SU-DHL-6 (cell line): ENCODE measurements at regions not wholly inside any gene's neighbourhood (a gene's known extent, or its start where the extent isn't known, plus 50 kb on each side); places are given as distances from the start of the nearest gene placed in this dataset.

Source experiments
- H2AFZ ChIP-seq: fragments of 200-600 bp; sonication (generic); 2 replicates; pipeline ENCODE4 v1.6.1; 2014; ENCODE audit warnings: low read depth, mild to moderate bottlenecking, moderate library complexity, mixed read lengths, antibody characterized with exemption, low read length; ENCODE audit not compliant: severe bottlenecking
- H3F3A ChIP-seq: fragments of 200-600 bp; shearing (Covaris generic); 2 replicates; pipeline ENCODE4 v1.6.0; 2016; ENCODE audit warnings: antibody characterized with exemption, mild to moderate bottlenecking; ENCODE audit not compliant: insufficient read depth
- H3K27ac ChIP-seq: fragments of 200-600 bp; sonication (generic); 2 replicates; pipeline ENCODE4 v1.5.1; 2016; ENCODE audit warnings: low read depth, mild to moderate bottlenecking, low read length, moderate library complexity, mixed read lengths
- H3K27me3 ChIP-seq: fragments of 200-600 bp; sonication (generic), shearing (Covaris generic); 2 replicates; pipeline ENCODE4 v1.6.0; 2014; ENCODE audit warnings: mild to moderate bottlenecking, low read length
- H3K36me3 ChIP-seq: fragments of 200-600 bp; sonication (generic); 2 replicates; pipeline ENCODE4 v1.6.1; 2014; ENCODE audit warnings: mild to moderate bottlenecking, low read length, mixed read lengths
- H3K4me2 ChIP-seq: fragments of 300-600, 200-600 bp; shearing (Covaris generic), sonication (generic); 2 replicates; pipeline ENCODE4 v1.6.0; 2014; ENCODE audit warnings: low read length, low read depth, mild to moderate bottlenecking; ENCODE audit not compliant: poor library complexity, severe bottlenecking
- H3K4me3 ChIP-seq: fragments of 200-600 bp; sonication (generic); 2 replicates; pipeline ENCODE4 v1.5.1; 2014; ENCODE audit warnings: antibody characterized with exemption, low read length, mild to moderate bottlenecking, mixed read lengths; ENCODE audit not compliant: insufficient read depth, poor library complexity, severe bottlenecking
- H3K79me2 ChIP-seq: fragments of 200-600 bp; sonication (generic); 2 replicates; pipeline ENCODE4 v1.6.1; 2014; ENCODE audit warnings: mild to moderate bottlenecking, low read length, moderate library complexity; ENCODE audit not compliant: insufficient read depth
- H3K9ac ChIP-seq: fragments of 200-600 bp; sonication (generic); 2 replicates; pipeline ENCODE4 v1.7.0; 2014; ENCODE audit warnings: mild to moderate bottlenecking, low read length
- H3K9me2 ChIP-seq: fragments of 200-600 bp; sonication (generic); replicated peaks from 2 replicates; pipeline ENCODE4 v1.6.1; 2014; ENCODE audit warnings: low read length; ENCODE audit not compliant: insufficient read depth
- H3K9me3 ChIP-seq: fragments of 200-600 bp; sonication (generic); 2 replicates; pipeline ENCODE4 v1.6.1; 2014; ENCODE audit warnings: low read length, mixed read lengths; ENCODE audit not compliant: insufficient read depth
- H4K20me1 ChIP-seq: fragments of 200-600 bp; sonication (generic); 2 replicates; pipeline ENCODE4 v1.6.1; 2014; ENCODE audit warnings: low read depth, mild to moderate bottlenecking, antibody characterized with exemption, low read length, moderate library complexity, mixed read lengths
- CTCF ChIP-seq: fragments of 200-600 bp; sonication (generic); IDR thresholded peaks from one replicate; pipeline ENCODE4 v1.5.1; 2017; ENCODE audit warnings: antibody characterized with exemption, mild to moderate bottlenecking, low read length, moderate library complexity; ENCODE audit not compliant: insufficient read depth, poor library complexity, severe bottlenecking
- EZH2phosphoT487 ChIP-seq: fragments of 200-600 bp; sonication (generic), shearing (Covaris generic); conservative IDR thresholded peaks from 2 replicates; pipeline ENCODE4 v1.6.1; 2018; ENCODE audit warnings: mild to moderate bottlenecking, antibody characterized with exemption, low read length, moderate library complexity, mixed read lengths

GRCh38 chr2:105582952-105583660 lies 161.6 kb upstream of the NCK2 start:
- no peaks in the 10 kb centered on the region for H3K9me3 ChIP-seq
- H3K36me3 ChIP-seq = no peaks in the 10 kb centered on the region
- H3K27me3 ChIP-seq = no peaks in the 10 kb centered on the region
- H3K9me2 ChIP-seq = no peaks in the 10 kb centered on the region
- H3K4me3 ChIP-seq = no peak overlapping the region
- no peak for TF ChIP-seq EZH2phosphoT487
- no peak for TF ChIP-seq CTCF
- no peaks in the 10 kb centered on the region for H3K79me2 ChIP-seq
- H2AFZ ChIP-seq = no peak overlapping the region
- H3F3A ChIP-seq = no peaks in the 10 kb centered on the region
- H3K4me2 ChIP-seq = no peak overlapping the region
- H4K20me1 ChIP-seq = no peaks in the 10 kb centered on the region
- no peak overlapping the region for H3K27ac ChIP-seq
- no peak overlapping the region for H3K9ac ChIP-seq

GRCh38 chr2:105581555-105581944 lies 163.2 kb upstream of the NCK2 start:
- no peak overlapping the region for H3K4me3 ChIP-seq
- H3K9ac ChIP-seq = no peak overlapping the region
- H3K27me3 ChIP-seq = no peaks in the 10 kb centered on the region
- no peak for TF ChIP-seq CTCF
- no peak for TF ChIP-seq EZH2phosphoT487
- no peaks in the 10 kb centered on the region for H3K9me2 ChIP-seq
- no peaks in the 10 kb centered on the region for H3K36me3 ChIP-seq
- no peaks in the 10 kb centered on the region for H3K79me2 ChIP-seq
- H3F3A ChIP-seq = no peaks in the 10 kb centered on the region
- H3K27ac ChIP-seq = no peak overlapping the region
- no peaks in the 10 kb centered on the region for H4K20me1 ChIP-seq
- no peak overlapping the region for H2AFZ ChIP-seq
- no peak overlapping the region for H3K4me2 ChIP-seq
- H3K9me3 ChIP-seq = no peaks in the 10 kb centered on the region

- Histone ChIP-seq H3K4me2 (no peak overlapping the region), H3K79me2 (no peaks in the 10 kb centered on the region), H2AFZ (no peak overlapping the region), H3K9ac (no peak overlapping the region), H4K20me1 (no peaks in the 10 kb centered on the region), H3K4me3 (no peak overlapping the region), H3K27me3 (no peaks in the 10 kb centered on the region), H3K9me2 (no peaks in the 10 kb centered on the region), H3K27ac (no peak overlapping the region), H3F3A (no peaks in the 10 kb centered on the region), H3K9me3 (no peaks in the 10 kb centered on the region), H3K36me3 (no peaks in the 10 kb centered on the region)
- no peak for TF ChIP-seq EZH2phosphoT487
- TF ChIP-seq CTCF = no peak
Observed at GRCh38 chr2:105580870-105581554, 163.7 kb upstream of the NCK2 start.
